Esophagus muscularis mucosa (tissue), 4 donors: ENCODE measurements at regions not wholly inside any gene's neighbourhood (a gene's known extent, or its start where the extent isn't known, plus 50 kb on each side); places are given as distances from the start of the nearest gene placed in this dataset.

ENCODE experiments used
- DNase-seq: peaks from one replicate; pipeline ENCODE4 v3.0.0-alpha.2; 2017; ENCODE audit errors: extremely low spot score
- H3K27ac ChIP-seq, 4 donors: fragments of 200-600 bp; sonication (generic); replicated peaks in 1 of 4; 1 replicate in 3 of 4; 2 replicates in 1 of 4; pipeline ENCODE4 v1.5.1; 2016 to 2019; ENCODE audit warnings: mild to moderate bottlenecking in 1 of 4
- H3K27me3 ChIP-seq, 4 donors: fragments of 200-600 bp; sonication (generic); one replicate each; pipeline versions ENCODE4 v1.5.1 to v1.6.0; 2016 to 2019
- H3K36me3 ChIP-seq, 4 donors: fragments of 200-600 bp; sonication (generic); one replicate each; pipeline ENCODE4 v1.5.1; 2016 to 2019
- H3K4me1 ChIP-seq, 4 donors: fragments of 200-600 bp; sonication (generic); one replicate each; pipeline ENCODE4 v1.5.1; 2016 to 2019
- H3K4me3 ChIP-seq, 4 donors: fragments of 200-600 bp; sonication (generic); 1 replicate in 2 of 4; 2 replicates in 2 of 4; pipeline ENCODE4 v1.5.1; 2016 to 2019; ENCODE audit warnings: mild to moderate bottlenecking in 4 of 4, moderate library complexity in 1 of 4
- H3K9me3 ChIP-seq, 4 donors: fragments of 200-600 bp; sonication (generic); 1 replicate in 3 of 4; 2 replicates in 1 of 4; pipeline ENCODE4 v1.5.1; 2016 to 2019
- CTCF ChIP-seq, 3 experiments: fragments of 200-600 bp in 2 of 3; fragments of 450-650 bp in 1 of 3; sonication (generic) in 2 of 3; IDR thresholded peaks; one replicate each; pipeline ENCODE4 v1.5.1; 2017 to 2019; ENCODE audit warnings: antibody characterized with exemption in 3 of 3, mild to moderate bottlenecking in 2 of 3, moderate library complexity in 1 of 3
- EP300 ChIP-seq: sonication (generic); formaldehyde crosslinking; IDR thresholded peaks from one replicate; pipeline ENCODE4 v1.6.1; 2017; ENCODE audit warnings: antibody characterized with exemption
- POLR2A ChIP-seq: fragments of 450-650 bp; IDR thresholded peaks from one replicate; pipeline ENCODE4 v1.6.1; 2017; ENCODE audit warnings: antibody characterized with exemption, moderate library complexity, mild to moderate bottlenecking, low read depth
- POLR2AphosphoS5 ChIP-seq, 2 donors: sonication (generic); formaldehyde crosslinking; IDR thresholded peaks; one replicate each; pipeline ENCODE4 v1.6.1; 2017; ENCODE audit warnings: antibody characterized with exemption in 2 of 2
- WGBS: methylation state at CpG from one replicate; pipeline ENCODE4 v1.1.5; 2018; 5-methylcytosine and 5-hydroxymethylcytosine counted together
- intact Hi-C: fragments of 100-400 bp; cut with DNase I; formaldehyde crosslinking; loops from one replicate; pipeline ENCODE4 v1.15.1; 2023

- Histone ChIP-seq H3K27ac (no peak overlapping the region), H3K4me3 (no peak overlapping the region), H3K27me3 (no peaks in the 10 kb centered on the region), H3K36me3 (no peaks in the 10 kb centered on the region), H3K9me3 (no peaks in the 10 kb centered on the region), H3K4me1 (peaks cover 0 to 10% (median 7%) of the 10 kb centered on the region in 4 donors)
- TF ChIP-seq POLR2AphosphoS5 (IDR thresholded peaks at IDR 0.05) (no peak), EP300 (no peak), CTCF (IDR thresholded peaks at IDR 0.05) (no peak), POLR2A (no peak)
- DNase-seq = no peak
- WGBS = 77% methylated on average over 7 of the region's 7 CpGs
- intact Hi-C loops = loop anchor here (5.0 to 10.0 kb wide), 4 partner anchors 428 to 1186 kb away; partner anchors contain the start of gene MLLT3
Measured at GRCh38 chr9:19926774-19927173, 137.9 kb upstream of the SLC24A2 start.

- no peaks in the 10 kb centered on the region for H3K27me3 ChIP-seq
- peak overlapping the region; percentile 43 to 61 (median 45) for H3K4me3 ChIP-seq
- TF ChIP-seq EP300 = no peak
- TF ChIP-seq CTCF (IDR thresholded peaks at IDR 0.05) = peak; percentile 93 to 96 (median 94)
- peak in 1 of 2 donors; percentile 43 for TF ChIP-seq POLR2AphosphoS5 (IDR thresholded peaks at IDR 0.05)
- no peak for TF ChIP-seq POLR2A
- peak; percentile 94 for DNase-seq
- WGBS = 4% methylated on average over 20 of the region's 20 CpGs
- H3K27ac ChIP-seq = no peak overlapping the region
- no peaks in the 10 kb centered on the region for H3K36me3 ChIP-seq
- no peaks in the 10 kb centered on the region for H3K9me3 ChIP-seq
- intact Hi-C loops = loop anchor here (5.0 to 10.0 kb wide), 4 partner anchors 429 to 1186 kb away; partner anchors contain the start of gene MLLT3
- peaks cover 0 to 10% (median 7%) of the 10 kb centered on the region in 4 donors for H3K4me1 ChIP-seq
Measured at GRCh38 chr9:19925674-19926503, 137.1 kb upstream of the SLC24A2 start.

- 77% methylated on average over 2 of the region's 2 CpGs for WGBS
- Histone ChIP-seq H3K36me3 (no peaks in the 10 kb centered on the region), H3K9me3 (no peaks in the 10 kb centered on the region), H3K27me3 (no peaks in the 10 kb centered on the region), H3K4me3 (no peak overlapping the region), H3K27ac (no peak overlapping the region), H3K4me1 (peaks cover 0 to 10% (median 7%) of the 10 kb centered on the region in 4 donors)
- intact Hi-C loops = loop anchor here (10.0 kb wide), 1 partner anchor 431 kb away; no protein-coding TSS in a partner anchor
- no peak for DNase-seq
- TF ChIP-seq POLR2A (no peak), EP300 (no peak), CTCF (IDR thresholded peaks at IDR 0.05) (no peak), POLR2AphosphoS5 (IDR thresholded peaks at IDR 0.05) (no peak)
Measured at GRCh38 chr9:19924080-19924479, 135.2 kb upstream of the SLC24A2 start.

- intact Hi-C loops = loop anchor here (10.0 kb wide), 1 partner anchor 432 kb away; no protein-coding TSS in a partner anchor
- Histone ChIP-seq H3K27me3 (peaks cover 0 to 3% (median 0%) of the 10 kb centered on the region in 4 donors), H3K27ac (no peak overlapping the region), H3K36me3 (no peaks in the 10 kb centered on the region), H3K4me3 (no peak overlapping the region), H3K4me1 (peaks cover 0 to 10% (median 7%) of the 10 kb centered on the region in 4 donors), H3K9me3 (no peaks in the 10 kb centered on the region)
- DNase-seq = no peak
- WGBS = 41% methylated on average over 2 of the region's 2 CpGs
- TF ChIP-seq EP300 (no peak), CTCF (IDR thresholded peaks at IDR 0.05) (peak in 1 of 3 experiments; percentile 10), POLR2A (no peak)
Measured at GRCh38 chr9:19922476-19923118, 133.8 kb upstream of the SLC24A2 start.
